Heart left ventricle (tissue), 16 donors: ENCODE measurements at regions not wholly inside any gene's neighbourhood (a gene's known extent, or its start where the extent isn't known, plus 50 kb on each side); places are given as distances from the start of the nearest gene placed in this dataset.

ENCODE experiments used
- ATAC-seq, 4 donors: fragments of 200-7000 bp; cut with Tn5 transposase; one replicate each; pipeline ENCODE4 v1.9.1; 2020 to 2022; ENCODE audit warnings: moderate library complexity in 4 of 4, mild to moderate bottlenecking in 3 of 4, moderate number of reproducible peaks in 1 of 4
- DNase-seq, 5 donors: peaks; one replicate each; pipeline ENCODE4 v3.0.0-alpha.2; 2020
- H3K27ac ChIP-seq, 12 donors: fragments of 200-600 bp; sonication (generic) in 4 of 12; one replicate each; pipeline versions ENCODE4 v1.5.0 to v1.8.0; 2016 to 2022; ENCODE audit warnings: mild to moderate bottlenecking in 2 of 12
- H3K27me3 ChIP-seq, 9 donors: fragments of 200-600 bp; sonication (generic) in 2 of 9; one replicate each; pipeline versions ENCODE4 v1.5.1 to v1.8.0; 2016 to 2022; ENCODE audit warnings: mild to moderate bottlenecking in 3 of 9
- H3K36me3 ChIP-seq, 9 donors: fragments of 200-600 bp; sonication (generic) in 2 of 9; one replicate each; pipeline versions ENCODE4 v1.5.0 to v1.8.0; 2018 to 2022; ENCODE audit warnings: mild to moderate bottlenecking in 2 of 9
- H3K4me1 ChIP-seq, 12 donors: fragments of 200-600 bp; sonication (generic) in 4 of 12; one replicate each; pipeline versions ENCODE4 v1.5.0 to v1.8.0; 2016 to 2022; ENCODE audit warnings: mild to moderate bottlenecking in 3 of 12
- H3K4me3 ChIP-seq, 12 donors: fragments of 200-600 bp; sonication (generic) in 4 of 12; one replicate each; pipeline versions ENCODE4 v1.5.0 to v1.8.0; 2017 to 2022; ENCODE audit warnings: mild to moderate bottlenecking in 9 of 12, moderate library complexity in 4 of 12
- H3K9me3 ChIP-seq, 12 donors: fragments of 200-600 bp; sonication (generic) in 4 of 12; one replicate each; pipeline versions ENCODE4 v1.5.0 to v1.8.0; 2016 to 2022; ENCODE audit warnings: mild to moderate bottlenecking in 1 of 12
- POLR2A ChIP-seq, 2 donors: fragments of 450-650 bp; IDR thresholded peaks; one replicate each; pipeline ENCODE4 v1.6.1; 2017; ENCODE audit warnings: antibody characterized with exemption in 2 of 2, mild to moderate bottlenecking in 2 of 2, moderate library complexity in 2 of 2
- WGBS, 4 donors: extraction: QIAGEN DNeasy Blood & Tissue Kit in 2 of 4; methylation state at CpG; one replicate each; pipeline versions ENCODE4 v1.1.5 to v1.1.7; 2013 to 2018; 5-methylcytosine and 5-hydroxymethylcytosine counted together
- intact Hi-C, 10 donors: fragments of 100-400 bp; cut with DNase I; formaldehyde crosslinking; loops; one replicate each; pipeline versions ENCODE4 v1.11.1 to v1.14.2; 2022
- TF ChIP-seq, protein P1 (sequence below), 12 donors: fragments of 200-600 bp; sonication (generic) in 4 of 12; IDR thresholded peaks; one replicate each; pipeline versions ENCODE4 v1.5.0 to v1.8.0; 2018 to 2022; ENCODE audit warnings: antibody characterized with exemption in 12 of 12, mild to moderate bottlenecking in 5 of 12
- donor health status: ischemic (EF 13 %, LVEDD 7.1; RV severe dilation, severe dysfunction).
- donor health status: healthy with polysubstance abuse.
- donor health status: DM: no; HTN: yes; CAD: no.
- donor health status: DM: no; HTN: no; CAD: no.
- donor health status: ischemic (EF 25% LVEDD 6.9; RV normal size, moderate dysfunction).
- donor health status: ischemic (EF 25% LVEDD 5.7; RV mildly dilated, moderate dysfunction).
- donor health status: healthy.
- donor health status: DM: yes; HTN: yes; CAD: no.
- donor health status: ischemic (EF 35%, LVEDD 5.7; RV mildly dilated, moderate dysfunction).
- donor health status: nonischemic (EF 11% LVEDD 7.7; RV severe dilation, severe dysfunction).
- donor health status: DM: yes; HTN: yes; CAD: no.
- donor health status: PGD.
- donor health status: ischemic (EF 29% LVEDD 5.4; RV normal size, mild dysfunction).
- donor health status: nonischemic (EF 23%, LVEDD 6.1; RV moderate dilation, normal function).

DNA sequence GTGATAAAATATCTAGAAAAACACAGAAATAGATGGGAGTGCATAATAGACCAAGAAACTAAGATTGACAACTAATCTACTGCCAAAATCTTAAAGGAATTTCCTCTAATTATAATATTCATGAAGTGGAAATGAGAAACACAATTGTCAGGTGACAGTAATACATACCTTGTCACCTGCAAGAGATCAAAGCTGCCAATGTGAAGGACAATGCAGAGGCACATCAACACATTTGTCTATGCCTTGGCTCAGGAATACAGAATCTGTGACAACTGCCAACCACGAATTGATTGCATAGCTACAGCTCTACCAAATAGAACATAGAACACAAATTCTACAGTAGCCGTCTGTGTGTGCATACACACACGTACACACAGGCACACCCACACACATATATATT, 295.7 kb downstream of the PPARGC1A start:
- no peak for TF ChIP-seq POLR2A (IDR thresholded peaks at IDR 0.05)
- TF ChIP-seq, protein P1, sequence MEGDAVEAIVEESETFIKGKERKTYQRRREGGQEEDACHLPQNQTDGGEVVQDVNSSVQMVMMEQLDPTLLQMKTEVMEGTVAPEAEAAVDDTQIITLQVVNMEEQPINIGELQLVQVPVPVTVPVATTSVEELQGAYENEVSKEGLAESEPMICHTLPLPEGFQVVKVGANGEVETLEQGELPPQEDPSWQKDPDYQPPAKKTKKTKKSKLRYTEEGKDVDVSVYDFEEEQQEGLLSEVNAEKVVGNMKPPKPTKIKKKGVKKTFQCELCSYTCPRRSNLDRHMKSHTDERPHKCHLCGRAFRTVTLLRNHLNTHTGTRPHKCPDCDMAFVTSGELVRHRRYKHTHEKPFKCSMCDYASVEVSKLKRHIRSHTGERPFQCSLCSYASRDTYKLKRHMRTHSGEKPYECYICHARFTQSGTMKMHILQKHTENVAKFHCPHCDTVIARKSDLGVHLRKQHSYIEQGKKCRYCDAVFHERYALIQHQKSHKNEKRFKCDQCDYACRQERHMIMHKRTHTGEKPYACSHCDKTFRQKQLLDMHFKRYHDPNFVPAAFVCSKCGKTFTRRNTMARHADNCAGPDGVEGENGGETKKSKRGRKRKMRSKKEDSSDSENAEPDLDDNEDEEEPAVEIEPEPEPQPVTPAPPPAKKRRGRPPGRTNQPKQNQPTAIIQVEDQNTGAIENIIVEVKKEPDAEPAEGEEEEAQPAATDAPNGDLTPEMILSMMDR (IDR thresholded peaks at IDR 0.05): no peak
- Histone ChIP-seq H3K9me3 (peaks cover 0 to 6% (median 0%) of the 10 kb centered on the region in 12 donors), H3K27ac (no peak overlapping the region), H3K4me1 (no peaks in the 10 kb centered on the region), H3K36me3 (no peaks in the 10 kb centered on the region), H3K4me3 (no peak overlapping the region), H3K27me3 (no peaks in the 10 kb centered on the region)
- intact Hi-C loops: no loop called here
- WGBS, 4 donors: 50 to 73% (median 59%) methylated on average over 3 of the region's 3 CpGs
- no peak for ATAC-seq
- no peak for DNase-seq

- intact Hi-C loops: no loop called here
Observed at GRCh38 chr4:23590431-23590830, 299.4 kb downstream of the PPARGC1A start.

DNA sequence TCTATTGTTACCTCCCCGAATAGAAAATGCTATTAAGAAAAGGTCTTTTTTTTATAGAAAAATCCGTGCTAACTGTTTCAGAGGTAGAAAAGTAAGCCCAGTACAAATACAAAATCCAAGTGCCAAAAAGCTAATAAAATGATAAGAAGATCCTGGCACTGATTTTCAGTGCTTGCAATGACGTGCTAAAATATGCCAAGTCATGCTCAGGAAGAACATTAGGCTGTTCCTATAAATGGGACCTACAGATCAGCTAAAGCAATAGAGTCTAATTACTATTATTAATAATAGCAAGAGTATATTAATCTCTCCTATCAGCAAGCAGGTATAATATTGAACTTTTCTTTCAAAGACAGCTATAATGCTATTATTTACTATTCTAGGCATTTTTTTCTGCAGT, 305.8 kb downstream of the PPARGC1A start:
- H3K36me3 ChIP-seq: no peaks in the 10 kb centered on the region
- H3K9me3 ChIP-seq: no peaks in the 10 kb centered on the region
- WGBS, 4 donors: 25 to 40% (median 30%) methylated on average over 3 of the region's 3 CpGs
- DNase-seq (no peak), ATAC-seq (no peak)
- intact Hi-C loops: no loop called here
- TF ChIP-seq, protein P1 (IDR thresholded peaks at IDR 0.05): no peak
- no peak for TF ChIP-seq POLR2A (IDR thresholded peaks at IDR 0.05)
- H3K27ac ChIP-seq: no peak overlapping the region
- H3K4me1 ChIP-seq: peaks cover 0 to 3% (median 0%) of the 10 kb centered on the region in 12 donors
- no peaks in the 10 kb centered on the region for H3K27me3 ChIP-seq
- H3K4me3 ChIP-seq: no peak overlapping the region

More at GRCh38 chr4:23590431-23590830, 299.4 kb downstream of the PPARGC1A start:
- Histone ChIP-seq H3K4me1 (no peaks in the 10 kb centered on the region), H3K9me3 (peaks cover 0 to 6% (median 0%) of the 10 kb centered on the region in 12 donors), H3K36me3 (no peaks in the 10 kb centered on the region), H3K27ac (no peak overlapping the region), H3K4me3 (no peak overlapping the region), H3K27me3 (no peaks in the 10 kb centered on the region)
- WGBS, 4 donors: 47 to 63% (median 58%) methylated on average over 2 of the region's 2 CpGs
- TF ChIP-seq, protein P1 (IDR thresholded peaks at IDR 0.05): no peak
- TF ChIP-seq POLR2A (IDR thresholded peaks at IDR 0.05): no peak
- ATAC-seq (no peak), DNase-seq (no peak)

- Histone ChIP-seq H3K27me3 (no peaks in the 10 kb centered on the region), H3K4me1 (peaks cover 0 to 3% (median 0%) of the 10 kb centered on the region in 12 donors), H3K27ac (no peak overlapping the region), H3K9me3 (no peaks in the 10 kb centered on the region), H3K4me3 (no peak overlapping the region), H3K36me3 (no peaks in the 10 kb centered on the region)
- TF ChIP-seq, protein P1 (IDR thresholded peaks at IDR 0.05): no peak
- no peak for TF ChIP-seq POLR2A (IDR thresholded peaks at IDR 0.05)
- intact Hi-C loops: no loop called here
- WGBS, 4 donors: 50 to 77% (median 58%) methylated on average over 1 of the region's 1 CpG
- DNase-seq (no peak), ATAC-seq (no peak)
Observed at GRCh38 chr4:23582671-23583070, 307.2 kb downstream of the PPARGC1A start.
